ENCODE measurements at regions not wholly inside any gene's neighbourhood (a gene's known extent, or its start where the extent isn't known, plus 50 kb on each side); places are given as distances from the start of the nearest gene placed in this dataset.

GRCh38 chr6:82118150-82118562 is 129.4 kb downstream of the IBTK start:
- WGBS, 2 experiments (ENCODE audit: extremely low coverage in 1 of 2, insufficient coverage in 1 of 2, insufficient read length in 1 of 2, insufficient replicate concordance in 2 of 2, low coverage in 1 of 2, low lambda C conversion rate in 2 of 2, missing lambda C conversion rate in 1 of 2), result 82% methylated on average over 3 of the region's 3 CpGs; no CpG with 5 or more reads in 1 of the 2 experiments
- H3K36me3 ChIP-seq (ENCODE audit: control insufficient read depth in 2 of 4, insufficient read depth in 4 of 4, low read length in 3 of 4), result no peaks in the 10 kb centered on the region
- H2BK20ac ChIP-seq (ENCODE audit: low read length), result no peak overlapping the region
- no peak overlapping the region for H2BK15ac ChIP-seq (ENCODE audit: low read length)
- H3K79me2 ChIP-seq (ENCODE audit: control insufficient read depth in 1 of 2, insufficient read depth in 2 of 2, low read length in 2 of 2), result no peaks in the 10 kb centered on the region
- ChIA-PET CTCF (ENCODE audit: partially characterized antibody) (no interaction called here), POLR2A (ENCODE audit: partially characterized antibody) (no interaction called here)
- no peak overlapping the region for H3K14ac ChIP-seq (ENCODE audit: insufficient read length)
- no peaks in the 10 kb centered on the region for H4K20me1 ChIP-seq (replicated peaks in 1 of 2; ENCODE audit: control insufficient read depth in 1 of 2, insufficient read depth in 2 of 2, low read length in 2 of 2)
- H2BK12ac ChIP-seq (ENCODE audit: low read depth, low read length), result no peak overlapping the region
- no peak overlapping the region for H2BK5ac ChIP-seq (ENCODE audit: low read depth, low read length)
- no peak for DNase-seq (ENCODE audit: low read depth in 1 of 2, low spot score in 2 of 2)
- H4K5ac ChIP-seq (ENCODE audit: insufficient read length, low read depth, low read length), result no peak overlapping the region
- no peak overlapping the region for H3K4me2 ChIP-seq (ENCODE audit: insufficient read depth in 1 of 2, low read depth in 2 of 2, low read length in 2 of 2)
- H3K79me1 ChIP-seq (ENCODE audit: low read depth, low read length), result no peaks in the 10 kb centered on the region
- no peak for FAIRE-seq
- H3K9me3 ChIP-seq (ENCODE audit: insufficient read depth in 2 of 2, low read depth in 1 of 2, low read length in 1 of 2), result no peaks in the 10 kb centered on the region
- no peak overlapping the region for H3K4ac ChIP-seq (replicated peaks; ENCODE audit: insufficient read length, low read depth, low read length)
- no peak overlapping the region for H2AK5ac ChIP-seq (ENCODE audit: low read depth, low read length)
- H4K8ac ChIP-seq (ENCODE audit: extremely low read depth, insufficient read depth, low read length), result no peak overlapping the region
- no peaks in the 10 kb centered on the region for H3K23me2 ChIP-seq (ENCODE audit: low read depth, low read length)
- no peaks in the 10 kb centered on the region for H3K4me1 ChIP-seq (replicated peaks in 1 of 4; ENCODE audit: control insufficient read depth in 3 of 4, insufficient read depth in 4 of 4, low read length in 3 of 4)
- H4K91ac ChIP-seq (replicated peaks; ENCODE audit: insufficient read length, low read length), result no peak overlapping the region
- H2AFZ ChIP-seq (ENCODE audit: low read length), result no peak overlapping the region
- H3K56ac ChIP-seq (replicated peaks; ENCODE audit: insufficient read length, low read depth, low read length), result no peak overlapping the region
- no peak overlapping the region for H3K9ac ChIP-seq (replicated peaks in 1 of 4; ENCODE audit: extremely low read depth in 1 of 4, low read depth in 3 of 4, low read length in 3 of 4)
- no peaks in the 10 kb centered on the region for H3K27me3 ChIP-seq (replicated peaks in 1 of 4; ENCODE audit: control insufficient read depth in 3 of 4, extremely low read depth in 1 of 4, insufficient read depth in 3 of 4, low read length in 3 of 4)
- no peak overlapping the region for H3K4me3 ChIP-seq (ENCODE audit: extremely low read depth in 1 of 4, insufficient read depth in 2 of 4, low read depth in 3 of 4, low read length in 4 of 4)
- H3K23ac ChIP-seq (ENCODE audit: insufficient read length), result no peak overlapping the region
- no peak overlapping the region for H3K27ac ChIP-seq (ENCODE audit: low read depth, low read length)
- no peak overlapping the region for H3K18ac ChIP-seq (ENCODE audit: extremely low read depth, low read length)
- H2BK120ac ChIP-seq (replicated peaks; ENCODE audit: low read depth, low read length), result no peak overlapping the region
- TF ChIP-seq RXRA (IDR thresholded peaks at IDR 0.05; ENCODE audit: insufficient read depth, low read depth, low read length) (no peak), CBX5 (IDR thresholded peaks at IDR 0.05; ENCODE audit: low read depth, low read length) (no peak), BACH1 (IDR thresholded peaks at IDR 0.05; ENCODE audit: low read length) (no peak), ZNF274 (IDR thresholded peaks at IDR 0.05; ENCODE audit: borderline replicate concordance, extremely low read depth, low read length) (no peak), MAFK (IDR thresholded peaks at IDR 0.05; ENCODE audit: low read depth, low read length) (no peak), SAP30 (IDR thresholded peaks at IDR 0.05; ENCODE audit: insufficient read depth, insufficient replicate concordance, low read length) (no peak), SIN3A (conservative IDR thresholded peaks at IDR 0.05 in 1 of 2, IDR thresholded peaks at IDR 0.05 in 1 of 2; ENCODE audit: low read depth in 1 of 2, low read length in 2 of 2) (no peak), SP1 (IDR thresholded peaks at IDR 0.05; ENCODE audit: low read depth, low read length) (no peak), JUN (IDR thresholded peaks at IDR 0.05; ENCODE audit: low read depth, low read length) (no peak), TBP (IDR thresholded peaks at IDR 0.05; ENCODE audit: low read depth, low read length) (no peak), TCF12 (IDR thresholded peaks at IDR 0.05; ENCODE audit: low read depth, low read length) (no peak), POLR2A (IDR thresholded peaks at IDR 0.05; ENCODE audit: control extremely low read depth in 1 of 2, low read depth in 2 of 2, low read length in 2 of 2) (no peak), BRCA1 (IDR thresholded peaks at IDR 0.05; ENCODE audit: low read depth, low read length) (no peak), KDM4A (IDR thresholded peaks at IDR 0.05; ENCODE audit: low read depth, low read length, severe bottlenecking) (no peak), KDM5A (IDR thresholded peaks at IDR 0.05; ENCODE audit: low read length) (no peak)

All from H1 (cell line).